CD4-positive, alpha-beta memory T cell (primary cell): ENCODE measurements at regions not wholly inside any gene's neighbourhood (a gene's known extent, or its start where the extent isn't known, plus 50 kb on each side); places are given as distances from the start of the nearest gene placed in this dataset.

ENCODE experiments used
- CTCF ChIA-PET: fragments of 350-600 bp; sonication (Branson Sonifier 250); formaldehyde crosslinking; loops from one replicate; lab custom pipeline; 2021; ENCODE audit warnings: inconsistent platforms; ENCODE audit not compliant: partially characterized antibody; lab: Charles Lee
- POLR2A ChIA-PET: fragments of 350-600 bp; sonication (Branson Sonifier 250); formaldehyde crosslinking; loops from one replicate; lab custom pipeline; 2021; ENCODE audit not compliant: partially characterized antibody; lab: Charles Lee
- DNase-seq, 5 donors: peaks; one replicate each; pipeline versions ENCODE4 v3.0.0 to v3.0.0-alpha.2; 2020 to 2022; ENCODE audit warnings: mixed read lengths in 1 of 5
- H3K27ac ChIP-seq: one replicate; pipeline ENCODE4 v1.7.0; 2013; ENCODE audit warnings: low read depth, low read length
- H3K27me3 ChIP-seq: 2 replicates; pipeline ENCODE4 v1.7.0; 2013; ENCODE audit warnings: mild to moderate bottlenecking, low read length, moderate library complexity; ENCODE audit not compliant: insufficient read depth
- H3K36me3 ChIP-seq: 2 replicates; pipeline ENCODE4 v1.7.0; 2013; ENCODE audit warnings: mild to moderate bottlenecking, low read length, moderate library complexity; ENCODE audit not compliant: insufficient read depth
- H3K4me1 ChIP-seq: 2 replicates; pipeline ENCODE4 v1.7.0; 2013; ENCODE audit warnings: mild to moderate bottlenecking, low read length, moderate library complexity; ENCODE audit not compliant: insufficient read depth
- H3K4me3 ChIP-seq, 2 donors: one replicate each; pipeline ENCODE4 v1.7.0; 2013; ENCODE audit warnings: low read length in 2 of 2, mild to moderate bottlenecking in 1 of 2
- H3K9me3 ChIP-seq, 2 donors: one replicate each; pipeline ENCODE4 v1.7.0; 2013; ENCODE audit warnings: low read length in 2 of 2, control low read depth in 1 of 2; ENCODE audit not compliant: control insufficient read depth in 1 of 2
- H3K27ac Mint-ChIP-seq, 7 donors: one replicate each; pipeline ENCODE4 v1.8.0; 2020 to 2021; ENCODE audit warnings: mixed read lengths in 7 of 7, mild to moderate bottlenecking in 6 of 7, inconsistent platforms in 3 of 7, moderate library complexity in 3 of 7
- H3K27me3 Mint-ChIP-seq, 2 donors: one replicate each; pipeline ENCODE4 v1.8.0; 2020 to 2021; ENCODE audit warnings: mixed read lengths in 2 of 2
- H3K36me3 Mint-ChIP-seq, 2 donors: one replicate each; pipeline ENCODE4 v1.8.0; 2020 to 2021; ENCODE audit warnings: mixed read lengths in 2 of 2, inconsistent platforms in 1 of 2, mild to moderate bottlenecking in 1 of 2
- H3K4me1 Mint-ChIP-seq, 4 donors: one replicate each; pipeline ENCODE4 v1.8.0; 2020 to 2021; ENCODE audit warnings: mixed read lengths in 4 of 4, mild to moderate bottlenecking in 1 of 4
- H3K4me3 Mint-ChIP-seq, 8 donors: one replicate each; pipeline ENCODE4 v1.8.0; 2020 to 2021; ENCODE audit warnings: mixed read lengths in 8 of 8, mild to moderate bottlenecking in 7 of 8, moderate library complexity in 6 of 8, inconsistent platforms in 3 of 8
- H3K9me3 Mint-ChIP-seq, 8 donors: one replicate each; pipeline ENCODE4 v1.8.0; 2020 to 2021; ENCODE audit warnings: mixed read lengths in 8 of 8, mild to moderate bottlenecking in 5 of 8, inconsistent platforms in 3 of 8, moderate library complexity in 1 of 8
- intact Hi-C: fragments of 100-400 bp; cut with micrococcal nuclease; formaldehyde crosslinking; loops from one replicate; pipeline ENCODE4 v1.15.1; 2023

DNA sequence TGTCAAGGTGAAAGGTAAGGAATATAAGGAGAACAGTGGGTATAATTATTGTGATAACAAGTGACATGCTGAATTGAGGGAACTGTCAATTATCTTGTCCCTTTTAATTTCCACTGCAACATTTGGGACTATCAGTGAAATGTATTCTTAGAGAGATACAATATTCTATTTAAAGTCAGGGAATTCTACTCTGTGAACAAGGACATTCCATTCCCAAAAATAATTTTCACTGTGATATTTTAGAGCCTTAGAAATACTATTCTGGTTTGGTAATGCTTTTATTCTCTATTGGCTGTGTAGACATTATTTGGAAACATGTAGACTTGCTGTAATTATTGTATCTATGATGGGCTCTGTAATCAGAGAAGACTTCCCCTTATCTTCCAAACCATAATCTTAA, 248.0 kb upstream of the PCSK5 start:
- no peaks in the 10 kb centered on the region for H3K4me1 ChIP-seq
- DNase-seq = no peak
- Mint-ChIP-seq H3K27ac (no peak overlapping the region), H3K9me3 (peaks cover 0 to 2% (median 0%) of the 10 kb centered on the region in 8 donors), H3K36me3 (no peaks in the 10 kb centered on the region), H3K4me1 (no peaks in the 10 kb centered on the region), H3K4me3 (no peak overlapping the region), H3K27me3 (no peaks in the 10 kb centered on the region)
- intact Hi-C loops = no loop called here
- no peak overlapping the region for H3K27ac ChIP-seq
- CTCF ChIA-PET = no interaction called here
- H3K27me3 ChIP-seq = no peaks in the 10 kb centered on the region
- no peak overlapping the region for H3K4me3 ChIP-seq
- no peaks in the 10 kb centered on the region for H3K9me3 ChIP-seq
- no peaks in the 10 kb centered on the region for H3K36me3 ChIP-seq
- POLR2A ChIA-PET = no interaction called here

DNA sequence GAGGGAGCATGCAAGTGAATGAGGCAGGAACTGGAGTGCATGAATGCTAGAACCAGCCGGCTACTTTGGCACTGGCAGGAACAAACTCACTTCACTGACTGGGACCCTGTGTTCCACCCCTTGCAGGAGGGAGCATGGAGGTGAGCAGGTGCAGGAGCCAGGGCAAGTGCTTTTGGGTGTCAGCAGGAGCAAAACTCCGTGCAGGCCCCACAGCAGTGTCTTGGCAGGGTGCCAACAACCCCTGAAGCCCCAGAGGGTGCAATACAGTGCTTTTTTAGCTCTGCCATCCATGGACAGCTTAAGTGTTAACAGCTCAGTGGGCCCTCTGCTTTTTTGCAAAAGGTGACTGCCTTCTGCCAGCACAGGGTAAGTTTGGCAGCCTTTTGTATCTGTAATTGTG, 245.8 kb upstream of the PCSK5 start:
- no peaks in the 10 kb centered on the region for H3K36me3 ChIP-seq
- no peaks in the 10 kb centered on the region for H3K27me3 ChIP-seq
- ChIA-PET POLR2A (no interaction called here), CTCF (no interaction called here)
- no peaks in the 10 kb centered on the region for H3K9me3 ChIP-seq
- intact Hi-C loops = no loop called here
- H3K27ac ChIP-seq = no peak overlapping the region
- Mint-ChIP-seq H3K4me3 (no peak overlapping the region), H3K9me3 (peaks cover 0 to 2% (median 0%) of the 10 kb centered on the region in 8 donors), H3K27ac (no peak overlapping the region), H3K4me1 (no peaks in the 10 kb centered on the region), H3K36me3 (no peaks in the 10 kb centered on the region), H3K27me3 (no peaks in the 10 kb centered on the region)
- no peak overlapping the region for H3K4me3 ChIP-seq
- H3K4me1 ChIP-seq = no peaks in the 10 kb centered on the region
- DNase-seq = no peak

DNA sequence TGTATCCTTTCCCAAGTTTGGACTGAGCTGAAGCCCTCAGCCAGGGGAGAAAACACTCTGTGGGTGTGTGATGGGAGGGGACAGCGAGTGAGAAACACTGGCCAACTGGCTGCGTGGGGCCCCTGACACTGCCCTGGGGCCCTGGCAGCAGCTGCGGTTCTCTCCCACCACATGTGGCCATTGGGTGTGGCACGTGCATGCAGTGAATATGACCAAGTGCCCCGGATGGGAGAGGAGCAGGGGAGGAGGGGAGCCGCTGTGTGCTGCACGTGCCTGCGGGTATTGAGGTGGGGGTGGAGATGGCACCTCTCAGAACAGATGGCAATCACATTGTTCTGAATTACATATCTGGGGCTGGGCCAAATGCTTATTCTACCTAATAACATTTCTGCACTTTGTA, 242.4 kb upstream of the PCSK5 start:
- intact Hi-C loops = no loop called here
- Mint-ChIP-seq H3K4me3 (no peak overlapping the region), H3K27me3 (peaks cover 0 to 2% of the 10 kb centered on the region in 2 donors), H3K36me3 (no peaks in the 10 kb centered on the region), H3K9me3 (peaks cover 0 to 2% (median 0%) of the 10 kb centered on the region in 8 donors), H3K27ac (no peak overlapping the region), H3K4me1 (no peaks in the 10 kb centered on the region)
- H3K4me3 ChIP-seq = no peak overlapping the region
- no peaks in the 10 kb centered on the region for H3K36me3 ChIP-seq
- no peaks in the 10 kb centered on the region for H3K27me3 ChIP-seq
- H3K9me3 ChIP-seq = no peaks in the 10 kb centered on the region
- DNase-seq = no peak
- H3K4me1 ChIP-seq = no peaks in the 10 kb centered on the region
- CTCF ChIA-PET = no interaction called here
- no peak overlapping the region for H3K27ac ChIP-seq
- POLR2A ChIA-PET = no interaction called here

DNA sequence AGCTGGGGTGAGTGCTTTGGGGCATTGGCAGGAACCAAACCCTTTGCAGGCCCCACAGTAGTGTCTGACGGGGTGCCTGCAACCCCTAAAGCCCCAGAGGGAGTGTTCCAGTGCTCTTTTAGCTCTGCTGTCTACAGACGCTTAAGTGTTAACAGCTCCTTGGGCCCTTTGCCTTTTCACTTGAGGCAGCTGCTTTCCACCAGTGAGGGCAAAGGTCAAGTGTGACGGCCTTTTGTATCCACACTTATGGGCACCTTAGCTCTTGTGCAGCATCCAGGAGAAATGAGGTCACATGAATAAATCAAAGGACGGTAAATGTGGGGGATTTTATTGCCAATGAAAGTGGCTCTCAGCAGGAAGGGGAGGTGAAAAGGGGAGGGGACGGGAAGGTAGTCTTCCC, 241.4 kb upstream of the PCSK5 start:
- Histone ChIP-seq H3K27me3 (no peaks in the 10 kb centered on the region), H3K4me3 (no peak overlapping the region), H3K9me3 (no peaks in the 10 kb centered on the region), H3K4me1 (no peaks in the 10 kb centered on the region), H3K36me3 (no peaks in the 10 kb centered on the region), H3K27ac (no peak overlapping the region)
- peaks cover 0 to 2% (median 0%) of the 10 kb centered on the region in 8 donors for H3K9me3 Mint-ChIP-seq
- H3K27me3 Mint-ChIP-seq = peaks cover 0 to 2% of the 10 kb centered on the region in 2 donors
- intact Hi-C loops = no loop called here
- ChIA-PET POLR2A (no interaction called here), CTCF (no interaction called here)
- DNase-seq = no peak
- no peaks in the 10 kb centered on the region for H3K36me3 Mint-ChIP-seq
- peak overlapping the region in 1 of 8 donors; percentile 10 for H3K4me3 Mint-ChIP-seq
- no peaks in the 10 kb centered on the region for H3K4me1 Mint-ChIP-seq
- no peak overlapping the region for H3K27ac Mint-ChIP-seq

DNA sequence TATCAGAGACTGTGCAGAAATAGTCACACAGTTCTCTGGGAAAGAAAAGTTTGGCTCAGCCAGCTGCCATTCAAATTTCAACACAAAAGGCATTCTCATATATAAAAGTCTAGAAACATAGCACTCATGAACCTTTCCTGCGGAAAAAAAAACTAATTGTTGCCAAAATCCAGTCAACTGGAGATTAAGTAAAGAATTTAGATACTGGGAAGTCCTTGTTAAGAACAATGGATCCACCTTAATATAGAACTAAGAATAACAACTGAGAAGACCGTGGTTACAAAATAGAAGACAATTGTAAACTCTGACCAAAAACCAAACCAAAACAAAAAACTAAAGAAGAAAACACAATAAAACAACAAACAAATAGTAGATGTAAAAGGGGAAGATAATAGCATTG, 238.8 kb upstream of the PCSK5 start:
- no peak overlapping the region for H3K4me3 Mint-ChIP-seq
- no peaks in the 10 kb centered on the region for H3K4me1 ChIP-seq
- H3K4me1 Mint-ChIP-seq = no peaks in the 10 kb centered on the region
- H3K27ac Mint-ChIP-seq = no peak overlapping the region
- intact Hi-C loops = no loop called here
- H3K36me3 ChIP-seq = no peaks in the 10 kb centered on the region
- peaks cover 0 to 3% (median 0%) of the 10 kb centered on the region in 8 donors for H3K9me3 Mint-ChIP-seq
- no peak for DNase-seq
- ChIA-PET CTCF (no interaction called here), POLR2A (no interaction called here)
- no peaks in the 10 kb centered on the region for H3K27me3 ChIP-seq
- no peaks in the 10 kb centered on the region for H3K9me3 ChIP-seq
- no peaks in the 10 kb centered on the region for H3K36me3 Mint-ChIP-seq
- no peak overlapping the region for H3K4me3 ChIP-seq
- H3K27ac ChIP-seq = no peak overlapping the region
- H3K27me3 Mint-ChIP-seq = peaks cover 0 to 2% of the 10 kb centered on the region in 2 donors

DNA sequence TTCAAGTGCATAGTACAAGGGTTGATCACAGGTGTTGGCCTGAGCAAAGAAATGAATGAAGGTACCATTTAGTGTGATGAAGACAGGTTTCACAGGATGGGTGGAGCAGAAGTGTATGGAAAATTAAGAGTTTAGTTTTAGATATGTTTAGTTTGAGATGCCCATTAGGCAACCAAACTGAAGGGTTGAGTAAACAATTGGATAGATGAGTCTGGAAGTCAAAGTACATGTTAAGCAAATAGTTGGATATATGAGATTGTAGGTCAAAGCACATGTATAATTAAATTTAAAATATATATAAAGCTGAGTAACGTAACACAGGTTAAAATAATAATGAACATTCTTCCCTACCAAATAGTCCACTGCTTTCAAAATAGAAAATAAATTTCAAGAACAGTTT, 237.1 kb upstream of the PCSK5 start:
- intact Hi-C loops = no loop called here
- Mint-ChIP-seq H3K27me3 (peaks cover 0 to 3% of the 10 kb centered on the region in 2 donors), H3K9me3 (peaks cover 0 to 3% (median 0%) of the 10 kb centered on the region in 8 donors), H3K4me1 (no peaks in the 10 kb centered on the region), H3K27ac (no peak overlapping the region), H3K36me3 (no peaks in the 10 kb centered on the region), H3K4me3 (no peak overlapping the region)
- Histone ChIP-seq H3K36me3 (no peaks in the 10 kb centered on the region), H3K27me3 (no peaks in the 10 kb centered on the region), H3K4me1 (no peaks in the 10 kb centered on the region), H3K9me3 (no peaks in the 10 kb centered on the region), H3K27ac (no peak overlapping the region), H3K4me3 (no peak overlapping the region)
- CTCF ChIA-PET = no interaction called here
- POLR2A ChIA-PET = no interaction called here
- DNase-seq = no peak

DNA sequence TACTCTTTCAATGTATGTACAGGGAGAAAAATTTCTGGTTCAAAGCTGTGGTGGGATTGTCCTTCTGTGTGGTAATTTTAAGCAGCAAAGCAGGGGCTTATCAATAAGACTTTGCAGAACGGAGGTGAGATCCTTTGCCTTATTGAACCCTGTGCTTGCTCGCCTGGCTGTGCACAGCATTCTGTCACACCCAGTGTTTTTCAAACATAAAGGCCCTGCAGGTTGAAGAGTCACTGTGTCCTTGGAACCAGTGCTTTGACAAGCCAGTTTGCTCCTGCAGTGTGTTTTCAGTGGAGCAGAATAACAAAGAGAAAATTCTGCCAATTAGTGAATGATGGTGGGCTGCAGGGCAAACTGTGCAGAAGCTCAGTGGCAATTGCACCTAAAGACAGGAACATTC, 236.7 kb upstream of the PCSK5 start:
- ChIA-PET POLR2A (no interaction called here), CTCF (interaction anchor here (0.5 kb wide), 1 partner anchor 321 kb away, joined by 4 read pairs; no protein-coding TSS in a partner anchor)
- intact Hi-C loops = no loop called here
- Histone ChIP-seq H3K4me1 (no peaks in the 10 kb centered on the region), H3K4me3 (no peak overlapping the region), H3K9me3 (no peaks in the 10 kb centered on the region), H3K27ac (no peak overlapping the region), H3K36me3 (no peaks in the 10 kb centered on the region), H3K27me3 (no peaks in the 10 kb centered on the region)
- Mint-ChIP-seq H3K27me3 (peaks cover 0 to 3% of the 10 kb centered on the region in 2 donors), H3K9me3 (peaks cover 0 to 3% (median 0%) of the 10 kb centered on the region in 8 donors), H3K4me1 (no peaks in the 10 kb centered on the region), H3K4me3 (no peak overlapping the region), H3K36me3 (no peaks in the 10 kb centered on the region), H3K27ac (no peak overlapping the region)
- DNase-seq = no peak

DNA sequence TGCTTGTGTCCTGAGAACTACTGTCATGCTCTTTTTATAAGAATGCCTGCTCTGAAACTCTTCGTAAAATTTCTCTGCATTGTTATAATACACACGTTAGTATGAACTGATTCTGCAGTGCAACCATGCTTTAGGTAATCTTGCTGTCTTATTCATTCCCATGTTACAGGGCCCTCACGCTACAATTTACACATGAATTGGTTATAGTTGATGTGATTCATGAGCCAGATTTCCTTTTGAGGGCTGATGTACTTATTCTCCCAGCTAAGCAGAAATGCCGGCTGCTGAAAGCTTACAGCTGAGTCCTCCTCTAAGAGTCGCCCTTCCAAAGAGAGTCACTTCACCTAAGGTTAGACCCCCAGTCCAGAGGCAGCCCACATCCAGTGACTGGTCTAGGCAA, 233.5 kb upstream of the PCSK5 start:
- CTCF ChIA-PET = no interaction called here
- H3K4me3 Mint-ChIP-seq = no peak overlapping the region
- H3K9me3 Mint-ChIP-seq = peaks cover 0 to 4% (median under 1%) of the 10 kb centered on the region in 8 donors
- Histone ChIP-seq H3K36me3 (no peaks in the 10 kb centered on the region), H3K4me1 (no peaks in the 10 kb centered on the region), H3K4me3 (no peak overlapping the region), H3K27ac (no peak overlapping the region), H3K9me3 (no peaks in the 10 kb centered on the region), H3K27me3 (no peaks in the 10 kb centered on the region)
- no peaks in the 10 kb centered on the region for H3K4me1 Mint-ChIP-seq
- H3K27ac Mint-ChIP-seq = no peak overlapping the region
- peaks cover 0 to 1% of the 10 kb centered on the region in 2 donors for H3K27me3 Mint-ChIP-seq
- intact Hi-C loops = no loop called here
- H3K36me3 Mint-ChIP-seq = peaks cover 0 to 1% of the 10 kb centered on the region in 2 donors
- POLR2A ChIA-PET = no interaction called here
- no peak for DNase-seq
